Transverse colon (tissue), 4 donors: ENCODE measurements at regions not wholly inside any gene's neighbourhood (a gene's known extent, or its start where the extent isn't known, plus 50 kb on each side); places are given as distances from the start of the nearest gene placed in this dataset.

Source experiments
- CTCF ChIP-seq, 5 experiments: fragments of 200-600 bp in 3 of 5; fragments of 450-650 bp in 2 of 5; sonication (generic) in 3 of 5; IDR thresholded peaks; 1 replicate in 2 of 5; 2 replicates in 3 of 5; pipeline ENCODE4 v1.5.1; 2016 to 2017; ENCODE audit warnings: antibody characterized with exemption in 5 of 5, inconsistent platforms in 3 of 5, mild to moderate bottlenecking in 2 of 5, moderate library complexity in 1 of 5
- POLR2A ChIP-seq: fragments of 450-650 bp; IDR thresholded peaks from one replicate; pipeline ENCODE4 v1.6.1; 2016; ENCODE audit warnings: antibody characterized with exemption, mild to moderate bottlenecking, moderate library complexity
- POLR2AphosphoS5 ChIP-seq, 3 donors: sonication (generic); formaldehyde crosslinking; IDR thresholded peaks; one replicate each; pipeline ENCODE4 v1.6.1; 2016; ENCODE audit warnings: antibody characterized with exemption in 3 of 3

GRCh38 chr4:14384824-14385223, 617.5 kb upstream of the CPEB2 start:
- no peak for TF ChIP-seq CTCF (IDR thresholded peaks at IDR 0.05)
- TF ChIP-seq POLR2AphosphoS5 (IDR thresholded peaks at IDR 0.05): no peak
- TF ChIP-seq POLR2A: no peak
